Rectal smooth muscle tissue (tissue), 1 donor: ENCODE measurements at regions not wholly inside any gene's neighbourhood (a gene's known extent, or its start where the extent isn't known, plus 50 kb on each side); places are given as distances from the start of the nearest gene placed in this dataset.

ENCODE experiments used
- H3K27ac ChIP-seq: one replicate; pipeline ENCODE4 v1.7.0; 2013; ENCODE audit warnings: low read depth, low read length, inconsistent platforms
- H3K27me3 ChIP-seq: one replicate; pipeline ENCODE4 v1.7.0; 2013; ENCODE audit warnings: low read length; ENCODE audit not compliant: control insufficient read depth, insufficient read depth
- H3K36me3 ChIP-seq: one replicate; pipeline ENCODE4 v1.7.0; 2013; ENCODE audit warnings: low read length; ENCODE audit not compliant: control insufficient read depth, insufficient read depth
- H3K4me1 ChIP-seq: one replicate; pipeline ENCODE4 v1.7.0; 2013; ENCODE audit warnings: low read length; ENCODE audit not compliant: control insufficient read depth, insufficient read depth
- H3K4me3 ChIP-seq: one replicate; pipeline ENCODE4 v1.7.0; 2013; ENCODE audit warnings: low read length
- H3K9ac ChIP-seq: one replicate; pipeline ENCODE4 v1.7.0; 2013; ENCODE audit warnings: low read length

DNA sequence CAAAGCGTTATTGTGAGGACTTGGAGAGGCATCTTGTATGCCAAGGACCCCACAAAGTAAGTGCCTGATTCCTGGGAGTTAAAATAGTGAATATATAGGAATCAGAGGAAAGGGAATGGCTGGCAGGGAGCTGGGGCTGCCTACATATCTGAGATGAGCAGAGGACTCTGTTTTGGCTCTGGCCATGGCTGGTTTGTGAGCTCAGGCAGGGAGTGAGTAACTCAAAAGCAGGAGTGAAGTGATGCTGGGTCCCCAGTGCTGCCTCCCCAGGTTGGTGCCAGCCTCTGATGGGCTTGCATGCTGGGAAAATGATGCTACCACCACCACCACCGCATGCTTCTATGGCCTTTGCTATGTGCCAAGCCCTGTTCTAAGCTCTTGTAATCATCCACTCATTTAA, 246.0 kb upstream of the MVB12B start:
- H3K27ac ChIP-seq = no peak overlapping the region
- no peaks in the 10 kb centered on the region for H3K27me3 ChIP-seq
- no peak overlapping the region for H3K4me3 ChIP-seq
- no peaks in the 10 kb centered on the region for H3K4me1 ChIP-seq
- no peaks in the 10 kb centered on the region for H3K36me3 ChIP-seq
- H3K9ac ChIP-seq = no peak overlapping the region

DNA sequence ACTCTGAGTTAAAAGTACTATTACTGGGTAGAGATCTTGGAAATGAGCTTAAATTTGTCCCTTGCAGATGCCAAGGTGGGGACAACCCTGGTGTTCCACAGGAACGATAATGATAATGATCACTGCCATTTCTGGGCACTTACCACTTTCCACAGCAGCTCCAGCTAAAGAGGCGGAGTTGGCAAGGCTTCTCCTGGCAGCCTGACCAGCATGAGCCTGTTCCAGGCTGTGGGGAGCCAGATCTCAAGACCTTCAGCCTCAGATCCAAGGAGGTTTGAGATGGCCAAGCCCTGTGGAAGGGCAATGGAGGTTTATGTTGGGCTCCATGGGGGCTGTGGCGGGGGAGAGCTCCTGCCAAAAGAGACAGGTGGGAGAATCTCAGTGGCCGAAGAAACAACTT, 244.9 kb upstream of the MVB12B start:
- Histone ChIP-seq H3K9ac (no peak overlapping the region), H3K4me1 (no peaks in the 10 kb centered on the region), H3K36me3 (no peaks in the 10 kb centered on the region), H3K27me3 (no peaks in the 10 kb centered on the region), H3K4me3 (no peak overlapping the region), H3K27ac (no peak overlapping the region)

DNA sequence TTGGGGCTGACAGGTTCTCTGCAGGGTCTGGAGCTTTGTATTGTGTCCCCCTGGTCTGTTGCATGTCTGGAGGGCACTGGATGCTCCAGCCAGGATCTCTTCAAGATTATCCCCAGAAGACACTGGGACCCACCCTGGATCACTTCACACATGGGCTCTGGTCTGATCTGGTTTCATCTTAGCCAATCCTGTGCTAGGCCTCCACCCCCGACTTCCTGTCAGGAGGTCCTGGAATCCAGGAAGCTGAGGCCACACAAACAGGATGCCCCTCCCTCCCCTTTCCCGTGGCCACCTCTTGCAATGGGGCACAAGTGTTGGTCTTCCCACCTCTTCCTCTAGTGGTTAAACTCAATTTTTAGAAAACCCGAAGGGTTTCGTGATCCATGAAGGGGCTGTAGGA, 242.6 kb upstream of the MVB12B start:
- no peak overlapping the region for H3K4me3 ChIP-seq
- no peaks in the 10 kb centered on the region for H3K4me1 ChIP-seq
- no peak overlapping the region for H3K9ac ChIP-seq
- no peaks in the 10 kb centered on the region for H3K36me3 ChIP-seq
- H3K27me3 ChIP-seq = no peaks in the 10 kb centered on the region
- H3K27ac ChIP-seq = no peak overlapping the region

DNA sequence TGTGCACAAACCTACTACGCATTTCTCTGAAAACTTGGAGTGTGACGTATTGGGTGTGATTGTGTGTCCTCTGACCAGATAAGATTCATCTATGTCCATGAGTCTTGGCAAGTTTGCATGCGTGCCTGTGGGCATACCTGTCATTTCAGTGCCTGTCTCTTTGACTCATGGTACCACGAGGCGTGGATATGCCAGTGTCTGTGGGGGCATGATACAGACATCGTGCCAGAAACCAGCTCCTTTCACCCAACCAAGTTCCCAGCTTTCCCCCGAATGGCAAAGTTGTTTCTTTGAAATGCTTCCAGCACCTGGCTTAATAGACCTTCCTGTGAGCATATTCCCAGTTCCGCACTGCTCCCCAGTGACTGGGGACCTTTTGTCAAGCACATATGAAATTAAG, 241.9 kb upstream of the MVB12B start:
- H3K9ac ChIP-seq = no peak overlapping the region
- H3K27ac ChIP-seq = no peak overlapping the region
- H3K4me1 ChIP-seq = no peaks in the 10 kb centered on the region
- no peaks in the 10 kb centered on the region for H3K36me3 ChIP-seq
- no peak overlapping the region for H3K4me3 ChIP-seq
- H3K27me3 ChIP-seq = no peaks in the 10 kb centered on the region

DNA sequence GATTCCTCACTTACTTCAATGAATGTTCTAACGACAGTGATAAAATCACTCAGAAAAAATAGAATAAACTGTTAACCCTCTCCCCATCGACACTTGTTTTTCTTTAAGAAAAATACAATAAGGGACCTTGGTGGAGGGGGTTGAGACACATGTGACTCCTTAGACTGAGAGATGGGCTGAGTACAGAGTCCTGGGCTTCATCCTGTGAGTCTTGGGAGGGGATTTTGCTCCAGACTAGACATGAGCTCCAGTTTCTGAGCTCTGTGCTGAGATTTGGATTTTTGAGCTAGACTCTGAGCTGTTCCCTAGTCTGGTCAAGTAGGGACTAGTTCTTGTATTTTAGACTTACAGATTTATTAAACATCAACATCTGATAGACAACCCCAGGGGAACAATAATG, 241.5 kb upstream of the MVB12B start:
- no peak overlapping the region for H3K4me3 ChIP-seq

DNA sequence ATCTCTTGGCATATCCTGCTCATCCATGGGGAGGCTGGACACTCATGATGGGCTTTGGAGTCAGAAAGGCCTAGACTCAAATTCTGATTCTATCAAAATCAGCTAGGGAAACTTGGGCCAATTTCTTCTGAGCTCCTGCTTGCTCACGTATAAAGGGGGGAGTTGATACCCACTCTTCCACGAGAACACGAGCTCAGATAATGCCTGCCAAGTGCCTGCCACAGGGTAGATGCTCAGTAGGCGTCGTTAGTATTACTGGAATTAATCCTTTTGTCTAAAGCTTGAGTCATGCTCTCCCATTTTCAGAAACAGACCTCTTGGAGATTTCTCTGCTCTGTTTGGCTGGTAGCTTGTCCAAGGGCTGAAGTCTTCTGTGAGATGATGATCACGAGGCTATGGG, 238.3 kb upstream of the MVB12B start:
- Histone ChIP-seq H3K36me3 (no peaks in the 10 kb centered on the region), H3K27me3 (no peaks in the 10 kb centered on the region), H3K27ac (no peak overlapping the region), H3K4me3 (no peak overlapping the region), H3K9ac (no peak overlapping the region), H3K4me1 (no peaks in the 10 kb centered on the region)

More for the DNA sequence above, 241.5 kb upstream of the MVB12B start:
- Histone ChIP-seq H3K9ac (no peak overlapping the region), H3K27me3 (no peaks in the 10 kb centered on the region), H3K27ac (no peak overlapping the region), H3K4me1 (no peaks in the 10 kb centered on the region), H3K36me3 (no peaks in the 10 kb centered on the region)

DNA sequence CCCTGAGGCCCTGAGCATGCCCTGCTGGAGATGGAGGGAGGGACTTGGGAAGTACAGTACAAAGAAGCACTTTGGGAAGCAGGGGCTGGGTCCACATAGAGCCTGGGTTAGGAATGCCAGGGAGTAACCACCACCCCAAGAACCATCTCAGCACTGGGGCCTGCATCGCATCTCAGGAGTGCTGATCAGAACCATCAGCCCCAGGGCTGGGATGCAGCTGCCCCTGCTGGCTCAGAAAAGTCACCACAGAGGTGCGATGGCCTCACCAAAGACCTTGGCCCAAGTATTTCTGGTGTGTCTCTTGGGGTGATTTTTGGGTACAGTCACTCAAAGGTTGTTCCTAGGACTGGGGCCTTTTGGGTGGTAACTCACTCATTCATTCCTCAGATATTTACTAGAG, 236.8 kb upstream of the MVB12B start:
- Histone ChIP-seq H3K27me3 (no peaks in the 10 kb centered on the region), H3K4me3 (no peak overlapping the region), H3K27ac (no peak overlapping the region), H3K4me1 (no peaks in the 10 kb centered on the region), H3K9ac (no peak overlapping the region), H3K36me3 (no peaks in the 10 kb centered on the region)

DNA sequence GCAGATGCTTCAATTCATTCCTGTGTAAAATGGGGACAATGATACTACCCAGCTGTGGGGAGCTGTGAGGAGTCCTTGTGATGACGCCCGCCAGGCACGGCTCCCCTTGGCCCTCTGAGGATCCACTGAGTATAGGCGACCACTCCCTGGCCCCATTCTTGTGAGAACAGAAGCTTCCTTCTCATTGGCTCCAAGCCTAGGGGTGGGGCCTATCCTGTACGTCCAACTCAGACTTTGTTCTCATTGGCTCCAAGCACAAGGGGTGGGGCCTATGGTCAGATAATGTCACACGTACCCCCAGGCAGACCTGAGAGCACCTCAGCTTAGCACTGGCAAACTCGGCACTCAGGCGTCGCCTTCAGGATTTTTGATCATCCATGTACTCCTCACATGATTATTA, 232.9 kb upstream of the MVB12B start:
- no peaks in the 10 kb centered on the region for H3K27me3 ChIP-seq
- no peak overlapping the region for H3K9ac ChIP-seq
- H3K36me3 ChIP-seq = no peaks in the 10 kb centered on the region
- peaks cover 3% of the 10 kb centered on the region for H3K4me1 ChIP-seq
- no peak overlapping the region for H3K27ac ChIP-seq
- no peak overlapping the region for H3K4me3 ChIP-seq

DNA sequence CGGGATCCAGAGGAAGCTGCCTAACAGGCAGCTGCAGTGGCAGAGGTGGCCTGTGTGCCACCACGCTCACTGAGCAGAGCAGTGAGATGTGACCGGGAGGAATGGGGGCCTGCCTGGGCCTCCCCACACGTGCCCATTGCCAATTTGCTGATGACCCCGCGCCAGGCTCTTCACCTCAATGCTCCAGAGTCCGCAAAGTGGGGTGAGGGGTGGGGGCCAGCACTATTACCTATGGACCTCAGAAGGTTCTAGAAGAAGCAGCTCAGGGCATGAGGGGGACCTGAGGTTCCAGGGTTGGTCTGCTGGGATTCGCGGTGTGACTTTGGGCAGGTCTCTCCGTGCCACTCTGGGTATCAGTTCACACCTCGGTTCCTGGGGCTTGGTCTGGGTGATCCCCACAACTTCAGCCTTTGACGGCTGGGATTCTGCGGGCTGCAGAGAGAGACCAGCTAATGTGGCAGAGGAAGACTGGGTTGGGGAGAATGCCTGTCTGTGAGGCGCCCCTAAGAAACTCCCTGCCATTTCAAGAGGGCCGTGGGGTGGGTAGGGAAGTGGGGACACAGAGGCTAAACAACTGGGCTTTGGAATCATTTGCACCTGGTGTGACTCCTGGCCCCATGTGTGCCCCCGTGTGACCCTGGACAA, 231.0 kb upstream of the MVB12B start:
- H3K4me3 ChIP-seq = no peak overlapping the region
- H3K4me1 ChIP-seq = peaks cover 3% of the 10 kb centered on the region
- no peaks in the 10 kb centered on the region for H3K27me3 ChIP-seq
- no peak overlapping the region for H3K9ac ChIP-seq
- no peaks in the 10 kb centered on the region for H3K36me3 ChIP-seq
- no peak overlapping the region for H3K27ac ChIP-seq

DNA sequence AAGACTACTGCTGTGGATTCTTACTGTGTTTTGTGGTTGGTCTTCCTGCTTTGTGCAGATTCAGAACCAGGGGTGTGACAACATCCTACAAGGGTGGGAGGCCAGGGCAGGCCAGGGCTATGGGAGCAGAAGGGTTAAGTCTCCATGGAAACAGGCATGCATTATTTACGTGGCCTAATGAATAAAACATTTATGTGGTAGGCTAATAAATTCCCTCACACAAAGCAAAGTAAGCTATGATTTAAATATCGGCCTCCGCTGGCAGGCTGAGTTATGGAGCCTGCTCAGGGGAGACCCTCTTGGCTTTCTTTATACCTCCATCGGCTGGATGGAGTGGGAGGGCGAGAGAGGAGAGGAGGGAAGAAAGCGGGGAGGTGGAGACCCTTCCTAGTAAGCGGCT, 230.3 kb upstream of the MVB12B start:
- H3K4me1 ChIP-seq = peaks cover 3% of the 10 kb centered on the region
- H3K27me3 ChIP-seq = no peaks in the 10 kb centered on the region
- H3K27ac ChIP-seq = no peak overlapping the region
- H3K9ac ChIP-seq = no peak overlapping the region
- no peak overlapping the region for H3K4me3 ChIP-seq
- no peaks in the 10 kb centered on the region for H3K36me3 ChIP-seq

DNA sequence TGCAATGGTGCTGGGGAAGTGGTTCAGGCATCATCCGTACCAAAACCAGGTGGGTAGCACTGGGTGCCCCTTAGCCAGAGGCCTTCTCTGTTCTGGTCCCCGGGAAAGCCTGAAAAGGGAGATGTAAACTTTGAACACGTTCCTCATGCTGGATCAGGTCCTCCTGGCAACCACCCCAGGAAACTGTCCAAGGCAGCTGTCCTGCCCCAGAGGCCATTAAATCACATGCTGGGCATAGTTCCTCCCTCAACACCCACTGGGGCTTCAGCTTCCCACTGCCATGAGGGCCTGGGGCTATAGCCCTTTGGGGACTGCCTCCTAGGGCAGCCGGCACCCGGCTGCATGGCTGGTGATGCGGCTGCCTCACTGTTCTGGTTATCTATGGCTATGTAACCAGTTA, 228.9 kb upstream of the MVB12B start:
- Histone ChIP-seq H3K4me1 (peaks cover 3% of the 10 kb centered on the region), H3K27me3 (no peaks in the 10 kb centered on the region), H3K27ac (no peak overlapping the region), H3K9ac (no peak overlapping the region), H3K4me3 (no peak overlapping the region), H3K36me3 (no peaks in the 10 kb centered on the region)

DNA sequence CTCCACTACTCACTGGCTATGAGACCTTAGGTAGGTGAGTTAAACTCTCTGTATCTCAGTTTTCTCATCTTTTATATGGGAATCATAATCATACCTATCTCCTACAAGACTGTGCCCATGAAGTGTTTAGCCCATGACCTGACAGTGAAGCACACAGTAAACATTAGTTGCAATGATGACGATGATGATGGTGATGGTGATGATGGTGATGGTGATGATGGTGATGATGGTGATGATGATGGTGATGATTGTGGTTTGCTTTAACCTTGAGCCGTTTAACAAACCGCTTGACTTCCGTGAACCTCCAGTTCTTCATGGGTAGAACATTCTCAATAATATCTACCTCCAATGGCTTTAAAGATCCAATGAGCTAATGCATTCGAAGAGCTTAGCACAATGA, 220.2 kb upstream of the MVB12B start:
- Histone ChIP-seq H3K9ac (no peak overlapping the region), H3K27me3 (no peaks in the 10 kb centered on the region), H3K4me3 (no peak overlapping the region), H3K4me1 (no peaks in the 10 kb centered on the region), H3K36me3 (no peaks in the 10 kb centered on the region), H3K27ac (no peak overlapping the region)

DNA sequence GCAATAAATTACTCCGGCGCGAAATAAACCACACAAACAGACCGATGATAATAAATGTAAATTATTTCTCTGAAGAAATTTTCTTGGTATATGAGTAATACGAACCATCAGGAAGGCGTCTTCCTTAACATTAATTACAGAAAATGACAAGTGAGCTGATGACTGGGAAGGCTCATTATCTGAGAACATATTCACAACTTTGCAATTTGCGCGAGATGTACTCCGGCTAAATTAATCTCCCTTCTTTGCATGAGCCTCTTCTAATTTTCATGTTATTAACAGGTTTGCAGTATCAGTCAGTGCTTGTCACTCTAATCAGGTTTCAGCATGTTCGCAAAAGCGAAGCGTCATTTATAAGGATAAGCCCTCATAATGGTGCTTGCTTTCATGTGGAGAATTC, 218.9 kb upstream of the MVB12B start:
- Histone ChIP-seq H3K27me3 (no peaks in the 10 kb centered on the region), H3K9ac (no peak overlapping the region), H3K27ac (no peak overlapping the region), H3K4me1 (no peaks in the 10 kb centered on the region), H3K4me3 (no peak overlapping the region), H3K36me3 (no peaks in the 10 kb centered on the region)
